ENCODE measurements at regions not wholly inside any gene's neighbourhood (a gene's known extent, or its start where the extent isn't known, plus 50 kb on each side); places are given as distances from the start of the nearest gene placed in this dataset.

- no peak for TF ChIP-seq CTCF (IDR thresholded peaks at IDR 0.05; ENCODE audit: low read length)
- no peak for TF ChIP-seq EZH2phosphoT487 (IDR thresholded peaks at IDR 0.05; ENCODE audit: low read length)
- peaks cover 62% of the 10 kb centered on the region for H3K79me2 ChIP-seq (ENCODE audit: low read length)
- H3K9me2 ChIP-seq (replicated peaks; ENCODE audit: insufficient read depth, low read length), result no peaks in the 10 kb centered on the region
- no peak overlapping the region for H3K4me3 ChIP-seq (ENCODE audit: low read length)
- H3F3A ChIP-seq (ENCODE audit: insufficient read depth, low read length), result no peaks in the 10 kb centered on the region
- no peaks in the 10 kb centered on the region for H3K9me3 ChIP-seq (replicated peaks; ENCODE audit: insufficient read depth, low read length)
- no peak overlapping the region for H3K27ac ChIP-seq (ENCODE audit: low read length)
- no peaks in the 10 kb centered on the region for H3K4me1 ChIP-seq (ENCODE audit: low read length)
- no peaks in the 10 kb centered on the region for H3K27me3 ChIP-seq (replicated peaks; ENCODE audit: insufficient read depth, low read length)
- H3K4me2 ChIP-seq (ENCODE audit: low read depth, low read length), result no peak overlapping the region
- no peak overlapping the region for H2AFZ ChIP-seq (ENCODE audit: low read length)
- no peaks in the 10 kb centered on the region for H3K36me3 ChIP-seq (replicated peaks; ENCODE audit: insufficient read depth, low read length)
- H3K9ac ChIP-seq (ENCODE audit: low read length), result no peak overlapping the region
- no peak for DNase-seq
- no peaks in the 10 kb centered on the region for H4K20me1 ChIP-seq (ENCODE audit: insufficient read depth, low read length)
Observed at GRCh38 chr13:111418101-111418500, 97.7 kb downstream of the TEX29 start.

- no peak overlapping the region for H3K4me2 ChIP-seq (ENCODE audit: low read depth, low read length)
- H3K36me3 ChIP-seq (replicated peaks; ENCODE audit: insufficient read depth, low read length), result no peaks in the 10 kb centered on the region
- TF ChIP-seq EZH2phosphoT487 (IDR thresholded peaks at IDR 0.05; ENCODE audit: low read length), result no peak
- no peak for TF ChIP-seq CTCF (IDR thresholded peaks at IDR 0.05; ENCODE audit: low read length)
- TF ChIP-seq EZH2 (optimal IDR thresholded peaks at IDR 0.05; ENCODE audit: low read depth, low read length), result no peak
- no peaks in the 10 kb centered on the region for H3F3A ChIP-seq (ENCODE audit: insufficient read depth, low read length)
- H3K27me3 ChIP-seq (replicated peaks; ENCODE audit: insufficient read depth, low read length), result no peaks in the 10 kb centered on the region
- no peaks in the 10 kb centered on the region for H3K4me1 ChIP-seq (ENCODE audit: low read length)
- no peaks in the 10 kb centered on the region for H3K9me2 ChIP-seq (replicated peaks; ENCODE audit: insufficient read depth, low read length)
- H3K9me3 ChIP-seq (replicated peaks; ENCODE audit: insufficient read depth, low read length), result no peaks in the 10 kb centered on the region
- no peak overlapping the region for H3K27ac ChIP-seq (ENCODE audit: low read length)
- no peak for DNase-seq
- H3K79me2 ChIP-seq (ENCODE audit: low read length), result peaks cover 61% of the 10 kb centered on the region
- H3K9ac ChIP-seq (ENCODE audit: low read length), result no peak overlapping the region
- no peaks in the 10 kb centered on the region for H4K20me1 ChIP-seq (ENCODE audit: insufficient read depth, low read length)
- H3K4me3 ChIP-seq (ENCODE audit: low read length), result no peak overlapping the region
- H2AFZ ChIP-seq (ENCODE audit: low read length), result no peak overlapping the region
Observed at GRCh38 chr13:111420113-111420876, 99.9 kb downstream of the TEX29 start.

GRCh38 chr13:111421216-111421615 is 100.8 kb downstream of the TEX29 start:
- Histone ChIP-seq H3K4me3 (ENCODE audit: low read length) (no peak overlapping the region), H3K27me3 (replicated peaks; ENCODE audit: insufficient read depth, low read length) (no peaks in the 10 kb centered on the region), H3K79me2 (ENCODE audit: low read length) (peaks cover 63% of the 10 kb centered on the region), H3K9ac (ENCODE audit: low read length) (no peak overlapping the region), H3F3A (ENCODE audit: insufficient read depth, low read length) (no peaks in the 10 kb centered on the region), H3K27ac (ENCODE audit: low read length) (no peak overlapping the region), H3K4me1 (ENCODE audit: low read length) (no peaks in the 10 kb centered on the region), H4K20me1 (ENCODE audit: insufficient read depth, low read length) (no peaks in the 10 kb centered on the region), H2AFZ (ENCODE audit: low read length) (no peak overlapping the region), H3K9me2 (replicated peaks; ENCODE audit: insufficient read depth, low read length) (no peaks in the 10 kb centered on the region), H3K9me3 (replicated peaks; ENCODE audit: insufficient read depth, low read length) (no peaks in the 10 kb centered on the region), H3K4me2 (ENCODE audit: low read depth, low read length) (no peak overlapping the region), H3K36me3 (replicated peaks; ENCODE audit: insufficient read depth, low read length) (no peaks in the 10 kb centered on the region)
- no peak for DNase-seq
- no peak for TF ChIP-seq CTCF (IDR thresholded peaks at IDR 0.05; ENCODE audit: low read length)
- TF ChIP-seq EZH2 (optimal IDR thresholded peaks at IDR 0.05; ENCODE audit: low read depth, low read length), result no peak
- TF ChIP-seq EZH2phosphoT487 (IDR thresholded peaks at IDR 0.05; ENCODE audit: low read length), result no peak
